ENCODE measurements at regions not wholly inside any gene's neighbourhood (a gene's known extent, or its start where the extent isn't known, plus 50 kb on each side); places are given as distances from the start of the nearest gene placed in this dataset.

DNA sequence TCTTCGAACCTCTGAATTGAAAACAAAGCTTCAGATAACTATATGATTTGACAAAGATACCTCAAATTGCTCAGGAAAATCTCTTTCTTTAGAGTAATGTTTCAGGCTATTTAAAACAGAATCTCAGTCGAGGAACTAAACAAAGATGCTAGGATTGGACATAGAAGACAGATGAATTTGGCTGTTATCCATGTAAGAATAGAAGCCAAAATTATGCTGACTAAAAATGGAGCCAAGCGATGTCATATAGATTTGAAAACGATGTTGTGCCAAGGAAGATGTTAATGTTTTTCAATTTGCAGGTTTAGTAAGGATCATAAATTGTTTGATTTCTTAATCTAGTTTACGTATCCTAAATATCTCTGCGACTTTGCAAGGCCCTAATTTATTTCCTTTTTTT, 295.9 kb downstream of the FOXG1 start:
- Histone ChIP-seq H3K27me3 (ENCODE audit: control insufficient read depth in 1 of 2, insufficient read depth in 2 of 2, low read length in 2 of 2) (no peaks in the 10 kb centered on the region), H3K27ac (ENCODE audit: low read depth in 1 of 2, low read length in 2 of 2) (no peak overlapping the region), H3K4me3 (ENCODE audit: low read length) (no peak overlapping the region), H3K9me3 (ENCODE audit: control insufficient read depth in 1 of 2, insufficient read depth in 1 of 2, low read length in 2 of 2) (peaks cover 0 to 8% of the 10 kb centered on the region in 2 experiments), H3K4me1 (ENCODE audit: insufficient read depth, low read length) (no peaks in the 10 kb centered on the region), H3K36me3 (ENCODE audit: insufficient read depth, low read length) (no peaks in the 10 kb centered on the region)
- H3K4me1 Mint-ChIP-seq (ENCODE audit: low read depth): no peaks in the 10 kb centered on the region
- no peaks in the 10 kb centered on the region for H3K36me3 Mint-ChIP-seq (ENCODE audit: low read depth)
- H3K27ac Mint-ChIP-seq: no peak overlapping the region
- no peaks in the 10 kb centered on the region for H3K27me3 Mint-ChIP-seq
- ATAC-seq (ENCODE audit: poor library complexity) (no peak), DNase-seq (no peak)
- POLR2A ChIA-PET: no interaction called here
- H3K4me3 Mint-ChIP-seq: no peak overlapping the region
- CTCF ChIA-PET: no interaction called here
- TF ChIP-seq, protein P1, sequence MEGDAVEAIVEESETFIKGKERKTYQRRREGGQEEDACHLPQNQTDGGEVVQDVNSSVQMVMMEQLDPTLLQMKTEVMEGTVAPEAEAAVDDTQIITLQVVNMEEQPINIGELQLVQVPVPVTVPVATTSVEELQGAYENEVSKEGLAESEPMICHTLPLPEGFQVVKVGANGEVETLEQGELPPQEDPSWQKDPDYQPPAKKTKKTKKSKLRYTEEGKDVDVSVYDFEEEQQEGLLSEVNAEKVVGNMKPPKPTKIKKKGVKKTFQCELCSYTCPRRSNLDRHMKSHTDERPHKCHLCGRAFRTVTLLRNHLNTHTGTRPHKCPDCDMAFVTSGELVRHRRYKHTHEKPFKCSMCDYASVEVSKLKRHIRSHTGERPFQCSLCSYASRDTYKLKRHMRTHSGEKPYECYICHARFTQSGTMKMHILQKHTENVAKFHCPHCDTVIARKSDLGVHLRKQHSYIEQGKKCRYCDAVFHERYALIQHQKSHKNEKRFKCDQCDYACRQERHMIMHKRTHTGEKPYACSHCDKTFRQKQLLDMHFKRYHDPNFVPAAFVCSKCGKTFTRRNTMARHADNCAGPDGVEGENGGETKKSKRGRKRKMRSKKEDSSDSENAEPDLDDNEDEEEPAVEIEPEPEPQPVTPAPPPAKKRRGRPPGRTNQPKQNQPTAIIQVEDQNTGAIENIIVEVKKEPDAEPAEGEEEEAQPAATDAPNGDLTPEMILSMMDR (IDR thresholded peaks at IDR 0.05): no peak
- peaks cover 18% of the 10 kb centered on the region for H3K9me3 Mint-ChIP-seq
- intact Hi-C loops (cut with DNase I, micrococcal nuclease): no loop called here

DNA sequence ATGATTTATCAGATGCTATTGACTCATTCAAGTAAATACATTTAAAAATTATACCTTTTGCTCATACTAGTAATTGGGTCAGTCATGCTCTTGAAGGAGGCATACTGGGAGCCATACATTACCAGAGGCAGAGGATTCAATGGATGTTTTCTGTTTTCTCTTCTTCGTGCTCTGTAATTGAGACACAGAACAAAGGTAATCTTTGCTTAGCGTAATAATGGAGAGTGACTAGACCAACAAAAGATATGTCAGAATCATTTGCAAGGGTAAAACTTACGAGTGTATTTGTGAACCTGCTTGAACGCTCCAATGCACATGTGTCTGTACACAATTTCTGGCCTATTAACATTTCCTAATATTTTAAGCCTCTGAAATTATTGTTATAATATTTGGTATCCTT, 296.4 kb downstream of the FOXG1 start:
- Histone ChIP-seq H3K27me3 (ENCODE audit: control insufficient read depth in 1 of 2, insufficient read depth in 2 of 2, low read length in 2 of 2) (no peaks in the 10 kb centered on the region), H3K9me3 (ENCODE audit: control insufficient read depth in 1 of 2, insufficient read depth in 1 of 2, low read length in 2 of 2) (peaks cover 0 to 8% of the 10 kb centered on the region in 2 experiments), H3K27ac (ENCODE audit: low read depth in 1 of 2, low read length in 2 of 2) (no peak overlapping the region), H3K4me1 (ENCODE audit: insufficient read depth, low read length) (no peaks in the 10 kb centered on the region), H3K36me3 (ENCODE audit: insufficient read depth, low read length) (no peaks in the 10 kb centered on the region), H3K4me3 (ENCODE audit: low read length) (no peak overlapping the region)
- peaks cover 18% of the 10 kb centered on the region for H3K9me3 Mint-ChIP-seq
- TF ChIP-seq, protein P1 (IDR thresholded peaks at IDR 0.05): no peak
- ChIA-PET CTCF (no interaction called here), POLR2A (no interaction called here)
- ATAC-seq (ENCODE audit: poor library complexity) (no peak), DNase-seq (no peak)
- no peaks in the 10 kb centered on the region for H3K36me3 Mint-ChIP-seq (ENCODE audit: low read depth)
- H3K4me3 Mint-ChIP-seq: no peak overlapping the region
- H3K27me3 Mint-ChIP-seq: no peaks in the 10 kb centered on the region
- H3K4me1 Mint-ChIP-seq (ENCODE audit: low read depth): no peaks in the 10 kb centered on the region
- H3K27ac Mint-ChIP-seq: no peak overlapping the region
- intact Hi-C loops (cut with DNase I, micrococcal nuclease): no loop called here

DNA sequence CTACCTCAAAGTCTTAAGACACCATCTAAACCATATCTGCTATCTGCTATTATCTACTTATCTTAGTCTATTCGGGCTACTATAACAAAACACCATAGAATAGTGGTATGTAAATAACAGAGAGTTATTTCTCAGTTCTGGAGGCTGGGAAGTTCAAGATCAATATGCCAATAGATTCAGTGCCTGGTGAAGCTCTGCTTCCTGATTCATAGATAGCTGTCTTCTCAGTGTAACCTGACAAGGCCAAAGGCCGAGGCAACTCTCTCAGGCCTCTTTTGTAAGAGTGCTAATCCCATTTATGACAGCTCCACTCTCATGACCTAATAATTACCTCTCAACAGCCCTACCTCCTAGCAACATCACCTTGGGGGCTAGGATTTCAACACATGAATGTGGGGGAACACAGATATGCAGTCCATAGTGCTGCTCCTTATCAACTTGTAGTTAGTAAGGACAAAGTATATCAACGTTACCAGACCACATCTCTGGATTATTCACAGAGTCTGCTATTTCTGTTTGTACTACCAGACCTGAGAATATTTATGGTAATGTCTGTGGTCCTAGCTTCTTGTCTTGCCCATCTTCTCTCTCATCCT, 297.8 kb downstream of the FOXG1 start:
- H3K4me1 ChIP-seq (ENCODE audit: insufficient read depth, low read length): no peaks in the 10 kb centered on the region
- no peaks in the 10 kb centered on the region for H3K27me3 ChIP-seq (ENCODE audit: control insufficient read depth in 1 of 2, insufficient read depth in 2 of 2, low read length in 2 of 2)
- TF ChIP-seq, protein P1 (IDR thresholded peaks at IDR 0.05): no peak
- H3K9me3 ChIP-seq (ENCODE audit: control insufficient read depth in 1 of 2, insufficient read depth in 1 of 2, low read length in 2 of 2): peaks cover 3 to 8% of the 10 kb centered on the region in 2 experiments
- no peak overlapping the region for H3K27ac Mint-ChIP-seq
- intact Hi-C loops (cut with DNase I, micrococcal nuclease): no loop called here
- ATAC-seq (ENCODE audit: poor library complexity) (no peak), DNase-seq (no peak)
- ChIA-PET CTCF (no interaction called here), POLR2A (no interaction called here)
- no peak overlapping the region for H3K27ac ChIP-seq (ENCODE audit: low read depth in 1 of 2, low read length in 2 of 2)
- H3K27me3 Mint-ChIP-seq: no peaks in the 10 kb centered on the region
- H3K36me3 Mint-ChIP-seq (ENCODE audit: low read depth): no peaks in the 10 kb centered on the region
- H3K4me3 ChIP-seq (ENCODE audit: low read length): no peak overlapping the region
- no peaks in the 10 kb centered on the region for H3K4me1 Mint-ChIP-seq (ENCODE audit: low read depth)
- no peaks in the 10 kb centered on the region for H3K36me3 ChIP-seq (ENCODE audit: insufficient read depth, low read length)
- no peak overlapping the region for H3K4me3 Mint-ChIP-seq
- peaks cover 21% of the 10 kb centered on the region for H3K9me3 Mint-ChIP-seq
